GM20000 (cell line): ENCODE measurements at regions not wholly inside any gene's neighbourhood (a gene's known extent, or its start where the extent isn't known, plus 50 kb on each side); places are given as distances from the start of the nearest gene placed in this dataset.

ENCODE experiments used
- DNase-seq: peaks from one replicate; pipeline ENCODE4 v3.0.0; 2012; ENCODE audit warnings: low spot score
- TF ChIP-seq, protein P1 (sequence below): IDR thresholded peaks from 2 replicates; pipeline ENCODE4 v1.5.1; 2012; ENCODE audit warnings: mild to moderate bottlenecking, control low read depth; ENCODE audit errors: extremely low read depth, missing control alignments

DNA sequence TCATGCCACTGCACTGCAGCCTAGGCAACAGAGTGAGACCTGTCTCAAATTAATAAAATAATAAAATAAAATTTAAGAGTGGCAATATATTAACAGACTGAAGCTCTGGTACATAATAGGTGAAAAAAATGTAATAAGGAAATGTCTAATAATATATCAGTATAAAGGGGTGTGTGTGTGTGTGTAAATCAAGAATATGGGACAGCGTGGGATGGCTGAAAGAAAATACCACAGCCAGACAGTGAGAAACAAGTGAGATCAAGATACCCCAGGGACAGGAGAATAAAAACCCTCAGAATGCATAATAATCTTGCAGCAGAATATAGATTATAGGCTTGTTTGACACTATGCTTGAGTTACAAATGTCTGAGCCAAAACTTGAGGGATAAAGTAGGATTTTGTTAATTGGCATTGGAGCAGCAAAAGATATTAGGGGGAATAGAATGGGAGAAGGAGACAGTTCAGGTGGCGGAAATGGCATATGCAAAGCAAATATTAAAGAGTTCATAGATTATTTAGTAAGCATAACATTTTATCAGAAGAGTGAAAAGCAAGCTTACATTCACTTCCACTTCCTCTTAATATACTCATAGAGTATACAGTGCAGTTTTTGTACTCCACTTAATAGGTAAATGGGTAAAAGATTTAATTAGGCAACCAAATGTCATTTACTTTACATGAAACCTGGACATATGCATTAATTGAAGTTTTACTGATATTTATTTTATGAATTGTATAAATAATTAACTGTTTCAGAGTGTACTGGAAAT is 398.5 kb upstream of the GJE1 start:
- DNase-seq = no peak
- TF ChIP-seq, protein P1, sequence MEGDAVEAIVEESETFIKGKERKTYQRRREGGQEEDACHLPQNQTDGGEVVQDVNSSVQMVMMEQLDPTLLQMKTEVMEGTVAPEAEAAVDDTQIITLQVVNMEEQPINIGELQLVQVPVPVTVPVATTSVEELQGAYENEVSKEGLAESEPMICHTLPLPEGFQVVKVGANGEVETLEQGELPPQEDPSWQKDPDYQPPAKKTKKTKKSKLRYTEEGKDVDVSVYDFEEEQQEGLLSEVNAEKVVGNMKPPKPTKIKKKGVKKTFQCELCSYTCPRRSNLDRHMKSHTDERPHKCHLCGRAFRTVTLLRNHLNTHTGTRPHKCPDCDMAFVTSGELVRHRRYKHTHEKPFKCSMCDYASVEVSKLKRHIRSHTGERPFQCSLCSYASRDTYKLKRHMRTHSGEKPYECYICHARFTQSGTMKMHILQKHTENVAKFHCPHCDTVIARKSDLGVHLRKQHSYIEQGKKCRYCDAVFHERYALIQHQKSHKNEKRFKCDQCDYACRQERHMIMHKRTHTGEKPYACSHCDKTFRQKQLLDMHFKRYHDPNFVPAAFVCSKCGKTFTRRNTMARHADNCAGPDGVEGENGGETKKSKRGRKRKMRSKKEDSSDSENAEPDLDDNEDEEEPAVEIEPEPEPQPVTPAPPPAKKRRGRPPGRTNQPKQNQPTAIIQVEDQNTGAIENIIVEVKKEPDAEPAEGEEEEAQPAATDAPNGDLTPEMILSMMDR = no peak

DNA sequence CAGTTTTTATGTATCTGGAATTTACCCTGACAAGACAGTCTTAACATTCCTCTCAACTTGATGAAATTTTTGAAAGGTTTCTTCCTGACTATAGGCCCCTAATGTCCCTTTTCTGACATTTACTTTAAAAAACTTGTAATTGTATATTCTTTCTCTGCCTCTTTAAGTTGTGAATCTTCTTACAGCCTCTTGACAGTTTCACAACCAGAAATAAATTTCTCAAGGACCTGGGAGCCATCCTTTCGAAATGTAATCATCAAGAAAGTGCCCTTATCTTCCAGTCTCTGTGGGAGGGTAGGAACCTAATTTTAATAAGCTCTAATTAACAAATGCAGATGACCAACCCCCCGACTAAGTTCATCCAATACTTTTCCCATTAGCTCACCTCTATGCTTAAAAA is 403.6 kb upstream of the GJE1 start:
- DNase-seq = no peak
- TF ChIP-seq, protein P1 = no peak

- TF ChIP-seq, protein P1 = no peak
- DNase-seq = no peak
Observed at GRCh38 chr6:141728330-141728729, 404.4 kb upstream of the GJE1 start.

- DNase-seq = no peak
- TF ChIP-seq, protein P1 = no peak
Observed at GRCh38 chr6:141726248-141726647, 406.5 kb upstream of the GJE1 start.

DNA sequence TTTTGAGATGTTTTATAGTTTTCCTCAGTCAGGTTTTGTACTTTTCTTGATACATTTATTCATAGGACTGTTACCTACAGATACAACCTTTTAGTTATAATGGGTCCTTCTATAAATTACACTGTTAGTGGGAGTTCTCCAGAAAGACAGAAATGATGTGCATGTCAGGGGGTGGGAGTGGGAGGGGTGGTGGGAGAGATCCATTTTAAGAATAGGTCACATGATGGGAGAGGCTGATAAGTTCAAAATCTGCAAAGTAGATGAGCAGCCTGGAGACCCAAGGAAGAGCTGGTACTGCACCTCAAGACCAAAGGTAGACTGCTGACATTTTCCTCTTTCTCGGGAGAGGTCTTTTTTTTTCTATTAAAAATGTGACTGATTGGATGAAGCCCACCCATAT is 408.0 kb upstream of the GJE1 start:
- no peak for DNase-seq
- TF ChIP-seq, protein P1 = no peak

- no peak for DNase-seq
- TF ChIP-seq, protein P1 = no peak
Observed at GRCh38 chr6:141719476-141719875, 413.2 kb upstream of the GJE1 start.

- TF ChIP-seq, protein P1 = no peak
Observed at GRCh38 chr6:141705431-141705830, 427.3 kb upstream of the GJE1 start.

More at GRCh38 chr6:141705431-141705830, 427.3 kb upstream of the GJE1 start:
- no peak for DNase-seq
